ENCODE measurements at regions not wholly inside any gene's neighbourhood (a gene's known extent, or its start where the extent isn't known, plus 50 kb on each side); places are given as distances from the start of the nearest gene placed in this dataset.

- no peak overlapping the region for H3K27ac ChIP-seq (ENCODE audit: insufficient read length, low read depth, low read length)
- H2BK20ac ChIP-seq (ENCODE audit: low read depth, low read length, poor library complexity, severe bottlenecking), result no peak overlapping the region
- H2BK12ac ChIP-seq (ENCODE audit: insufficient read length, low read depth, low read length), result no peak overlapping the region
- no peak overlapping the region for H2BK5ac ChIP-seq (ENCODE audit: insufficient read length, low read length)
- H3K4me1 ChIP-seq (ENCODE audit: insufficient read depth, low read length), result no peaks in the 10 kb centered on the region
- H3K9me3 ChIP-seq (ENCODE audit: control insufficient read depth, low read depth, low read length), result no peaks in the 10 kb centered on the region
- H3K9me3 Mint-ChIP-seq, result peaks cover 4 to 6% of the 10 kb centered on the region in 2 experiments; a peak in 4 of 5 replicates
- no peaks in the 10 kb centered on the region for H3K4me1 Mint-ChIP-seq
- no peak for DNase-seq
- H3K27me3 ChIP-seq (ENCODE audit: insufficient read depth, low read length), result no peaks in the 10 kb centered on the region
- no CpG with 5 or more reads among the region's 1 CpG for WGBS (ENCODE audit: extremely low coverage, insufficient read length, low lambda C conversion rate)
- no peak overlapping the region for H3T11ph ChIP-seq (ENCODE audit: low read length)
- no peak overlapping the region for H3K56ac ChIP-seq (ENCODE audit: insufficient read length, low read depth, low read length)
- H3K4me3 Mint-ChIP-seq, result no peak overlapping the region
- no peak overlapping the region for H3K18ac ChIP-seq (ENCODE audit: insufficient read length, low read depth, low read length)
- H3K23ac ChIP-seq (ENCODE audit: insufficient read length, low read depth, low read length), result no peak overlapping the region
- H3K23me2 ChIP-seq (ENCODE audit: insufficient read length, low read depth, low read length, poor library complexity, severe bottlenecking), result no peaks in the 10 kb centered on the region
- H3K27ac Mint-ChIP-seq, result no peak overlapping the region
- H2AFZ ChIP-seq (ENCODE audit: low read length), result no peak overlapping the region
- TF ChIP-seq CTCF (conservative IDR thresholded peaks at IDR 0.05), result no peak
- H3K14ac ChIP-seq (ENCODE audit: insufficient read depth, low read length), result no peak overlapping the region
- H2AK5ac ChIP-seq (ENCODE audit: insufficient read length, low read length), result no peak overlapping the region
- H3K4me2 ChIP-seq (ENCODE audit: insufficient read depth, insufficient read length, low read length), result no peak overlapping the region
- no peak overlapping the region for H4K5ac ChIP-seq (ENCODE audit: insufficient read length, low read depth, low read length)
- H3K79me1 ChIP-seq (ENCODE audit: insufficient read depth, low read depth, low read length, poor library complexity, severe bottlenecking), result no peaks in the 10 kb centered on the region
- no peak overlapping the region for H4K91ac ChIP-seq (ENCODE audit: insufficient read length, low read depth, low read length)
- H2BK120ac ChIP-seq (ENCODE audit: low read depth, low read length, poor library complexity, severe bottlenecking), result no peak overlapping the region
- no peaks in the 10 kb centered on the region for H4K20me1 ChIP-seq (ENCODE audit: control insufficient read depth, insufficient read depth, insufficient read length)
- H3K4ac ChIP-seq (ENCODE audit: low read depth, low read length), result no peak overlapping the region
- H3K36me3 Mint-ChIP-seq (ENCODE audit: insufficient read depth in 1 of 3, low read depth in 3 of 3), result peaks cover 0 to 3% (median 0%) of the 10 kb centered on the region in 3 experiments; a peak in 2 of 7 replicates
- H3K9ac ChIP-seq (ENCODE audit: extremely low read depth, insufficient read length, low read length), result no peak overlapping the region
- no peaks in the 10 kb centered on the region for H3K27me3 Mint-ChIP-seq (ENCODE audit: low read depth)
- H4K8ac ChIP-seq (replicated peaks; ENCODE audit: insufficient read length, low read depth, low read length), result no peak overlapping the region
- H2BK15ac ChIP-seq (ENCODE audit: low read depth, low read length), result no peak overlapping the region
- no peaks in the 10 kb centered on the region for H3K79me2 ChIP-seq (ENCODE audit: insufficient read depth, low read length)
Measured at GRCh38 chr2:145494441-145494840, 974.5 kb upstream of the ZEB2 start.
